Lung (tissue), 11 donors: ENCODE measurements at regions not wholly inside any gene's neighbourhood (a gene's known extent, or its start where the extent isn't known, plus 50 kb on each side); places are given as distances from the start of the nearest gene placed in this dataset.

ENCODE experiments used
- ATAC-seq: fragments of 200-7000 bp; cut with Tn5 transposase; one replicate; pipeline ENCODE4 v1.9.1; 2020; ENCODE audit warnings: moderate number of reproducible peaks; ENCODE audit not compliant: insufficient read depth, low FRiP score
- DNase-seq, 3 donors: peaks; one replicate each; pipeline ENCODE4 v3.0.0-alpha.2; 2013 to 2017
- H3K27ac ChIP-seq, 2 donors: one replicate each; pipeline ENCODE4 v1.5.1; 2013; ENCODE audit warnings: mild to moderate bottlenecking in 2 of 2, moderate library complexity in 2 of 2, control low read depth in 1 of 2, inconsistent platforms in 1 of 2, low read depth in 1 of 2, low read length in 1 of 2
- H3K27me3 ChIP-seq, 3 donors: one replicate each; pipeline ENCODE4 v1.5.1; 2013; ENCODE audit warnings: low read length in 2 of 3; ENCODE audit not compliant: control insufficient read depth in 3 of 3, insufficient read depth in 3 of 3
- H3K36me3 ChIP-seq, 4 donors: one replicate each; pipeline ENCODE4 v1.5.1; 2013; ENCODE audit warnings: low read length in 4 of 4, mild to moderate bottlenecking in 1 of 4, moderate library complexity in 1 of 4; ENCODE audit not compliant: control insufficient read depth in 4 of 4, insufficient read depth in 4 of 4
- H3K4me1 ChIP-seq, 5 donors: one replicate each; pipeline ENCODE4 v1.5.1; 2013; ENCODE audit warnings: low read length in 5 of 5, mild to moderate bottlenecking in 2 of 5, moderate library complexity in 1 of 5; ENCODE audit not compliant: control insufficient read depth in 5 of 5, insufficient read depth in 5 of 5
- H3K4me3 ChIP-seq: one replicate; pipeline ENCODE4 v1.5.1; 2013; ENCODE audit warnings: mild to moderate bottlenecking, control low read depth, moderate library complexity
- H3K9ac ChIP-seq, 2 donors: one replicate each; pipeline ENCODE4 v1.5.1; 2013; ENCODE audit warnings: low read length in 2 of 2, control low read depth in 1 of 2; ENCODE audit not compliant: insufficient read depth in 1 of 2
- H3K9me3 ChIP-seq, 4 donors: one replicate each; pipeline ENCODE4 v1.5.1; 2013; ENCODE audit warnings: low read length in 3 of 4, mild to moderate bottlenecking in 1 of 4, moderate library complexity in 1 of 4; ENCODE audit not compliant: control insufficient read depth in 4 of 4, insufficient read depth in 3 of 4
- CTCF ChIP-seq: IDR thresholded peaks from 2 replicates; pipeline ENCODE4 v1.5.1; 2012; ENCODE audit warnings: mild to moderate bottlenecking; ENCODE audit errors: control extremely low read depth, extremely low read depth
- WGBS, 2 donors: extraction: QIAGEN DNeasy Blood & Tissue Kit; methylation state at CpG; one replicate each; pipeline ENCODE4 v1.1.7; 2013; 5-methylcytosine and 5-hydroxymethylcytosine counted together
- donor health status: control.
- donor health status: control.
- donor health status: Bipolar disorder and iron deficiency.
- donor health status: healthy.
- donor health status: DM: yes; HTN: yes; CAD: no.

- no peak for DNase-seq
- Histone ChIP-seq H3K4me3 (no peak overlapping the region), H3K9ac (no peak overlapping the region), H3K27ac (no peak overlapping the region), H3K36me3 (no peaks in the 10 kb centered on the region), H3K27me3 (no peaks in the 10 kb centered on the region), H3K9me3 (no peaks in the 10 kb centered on the region), H3K4me1 (no peaks in the 10 kb centered on the region)
- TF ChIP-seq CTCF, result no peak
- ATAC-seq, result no peak
- 92% methylated on average over 1 of the region's 1 CpG for WGBS, 2 donors
These were observed 110.0 kb upstream of the OBI1 start for GRCh38 chr13:78768950-78769349.

- DNase-seq (no peak), ATAC-seq (no peak)
- Histone ChIP-seq H3K4me3 (no peak overlapping the region), H3K27ac (no peak overlapping the region), H3K9me3 (no peaks in the 10 kb centered on the region), H3K27me3 (no peaks in the 10 kb centered on the region), H3K4me1 (no peaks in the 10 kb centered on the region), H3K9ac (no peak overlapping the region), H3K36me3 (no peaks in the 10 kb centered on the region)
- TF ChIP-seq CTCF, result no peak
- WGBS, 2 donors, result 75 to 78% methylated on average over 9 of the region's 9 CpGs
These were observed 105.7 kb upstream of the OBI1 start for GRCh38 chr13:78764665-78765064.

DNA sequence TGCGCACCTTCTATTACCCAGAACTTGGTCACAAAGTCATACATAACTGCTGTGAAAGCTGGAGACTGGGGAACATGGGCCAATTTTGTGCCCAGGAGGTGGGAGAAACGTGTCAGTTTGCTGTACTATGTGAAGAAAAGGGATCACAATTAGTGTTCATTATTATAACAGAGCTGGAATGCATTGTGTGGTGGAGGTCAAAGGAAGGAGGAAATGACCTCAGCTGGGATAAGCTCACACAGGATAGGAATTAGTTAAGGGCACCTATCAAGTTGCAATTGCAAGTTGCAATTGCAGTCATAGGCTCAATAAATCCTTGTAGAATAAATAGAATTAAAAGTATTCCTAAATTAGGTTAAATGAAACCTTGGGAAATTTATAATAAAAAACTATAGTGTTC is 103.9 kb upstream of the OBI1 start:
- H3K36me3 ChIP-seq, result no peaks in the 10 kb centered on the region
- no peak overlapping the region for H3K4me3 ChIP-seq
- DNase-seq (no peak), ATAC-seq (no peak)
- no peak overlapping the region for H3K27ac ChIP-seq
- no peak for TF ChIP-seq CTCF
- no peaks in the 10 kb centered on the region for H3K27me3 ChIP-seq
- no peaks in the 10 kb centered on the region for H3K4me1 ChIP-seq
- 65 to 66% methylated on average over 2 of the region's 2 CpGs for WGBS, 2 donors
- H3K9me3 ChIP-seq, result no peaks in the 10 kb centered on the region
- no peak overlapping the region for H3K9ac ChIP-seq

GRCh38 chr13:78759704-78760103 is 100.7 kb upstream of the OBI1 start:
- WGBS, 2 donors, result 69 to 73% methylated on average over 5 of the region's 5 CpGs

More at GRCh38 chr13:78759704-78760103, 100.7 kb upstream of the OBI1 start:
- Histone ChIP-seq H3K4me3 (no peak overlapping the region), H3K27ac (no peak overlapping the region), H3K9ac (no peak overlapping the region), H3K4me1 (no peaks in the 10 kb centered on the region), H3K36me3 (no peaks in the 10 kb centered on the region), H3K9me3 (peaks cover 0 to 2% (median 0%) of the 10 kb centered on the region in 4 donors), H3K27me3 (no peaks in the 10 kb centered on the region)
- DNase-seq (no peak), ATAC-seq (no peak)
- TF ChIP-seq CTCF, result no peak
